ENCODE measurements at regions not wholly inside any gene's neighbourhood (a gene's known extent, or its start where the extent isn't known, plus 50 kb on each side); places are given as distances from the start of the nearest gene placed in this dataset.

DNA sequence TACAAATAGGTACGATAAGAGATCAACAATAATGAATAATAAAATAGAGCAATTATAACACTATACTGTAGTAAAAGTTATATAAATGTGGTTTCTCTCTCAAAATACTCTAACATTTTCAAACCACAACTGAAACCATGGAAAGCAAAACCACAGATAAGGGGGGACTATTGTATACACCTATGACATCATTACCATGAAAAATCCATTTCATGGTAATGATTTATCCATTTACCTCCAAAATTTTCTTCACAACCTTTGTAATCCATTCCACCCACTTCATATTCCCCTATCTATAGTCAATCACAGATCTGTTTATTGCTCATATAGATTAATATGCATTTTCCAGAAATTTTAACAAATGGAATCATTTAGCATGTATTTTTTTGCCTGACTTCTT lies 163.9 kb upstream of the G2E3 start:
- no peak overlapping the region for H3T11ph ChIP-seq (ENCODE audit: low read length)
- H3K36me3 Mint-ChIP-seq (ENCODE audit: insufficient read depth in 1 of 3, low read depth in 3 of 3) = no peaks in the 10 kb centered on the region
- no peaks in the 10 kb centered on the region for H3K9me3 ChIP-seq (ENCODE audit: control insufficient read depth, low read depth, low read length)
- H3K4me1 ChIP-seq (ENCODE audit: insufficient read depth, low read length) = no peaks in the 10 kb centered on the region
- no peak overlapping the region for H3K23ac ChIP-seq (ENCODE audit: insufficient read length, low read depth, low read length)
- no peak overlapping the region for H4K5ac ChIP-seq (ENCODE audit: insufficient read length, low read depth, low read length)
- H3K27ac ChIP-seq (ENCODE audit: insufficient read length, low read depth, low read length) = no peak overlapping the region
- no peak overlapping the region for H2BK15ac ChIP-seq (ENCODE audit: low read depth, low read length)
- no peak overlapping the region for H2AK5ac ChIP-seq (ENCODE audit: insufficient read length, low read length)
- TF ChIP-seq, protein P1, sequence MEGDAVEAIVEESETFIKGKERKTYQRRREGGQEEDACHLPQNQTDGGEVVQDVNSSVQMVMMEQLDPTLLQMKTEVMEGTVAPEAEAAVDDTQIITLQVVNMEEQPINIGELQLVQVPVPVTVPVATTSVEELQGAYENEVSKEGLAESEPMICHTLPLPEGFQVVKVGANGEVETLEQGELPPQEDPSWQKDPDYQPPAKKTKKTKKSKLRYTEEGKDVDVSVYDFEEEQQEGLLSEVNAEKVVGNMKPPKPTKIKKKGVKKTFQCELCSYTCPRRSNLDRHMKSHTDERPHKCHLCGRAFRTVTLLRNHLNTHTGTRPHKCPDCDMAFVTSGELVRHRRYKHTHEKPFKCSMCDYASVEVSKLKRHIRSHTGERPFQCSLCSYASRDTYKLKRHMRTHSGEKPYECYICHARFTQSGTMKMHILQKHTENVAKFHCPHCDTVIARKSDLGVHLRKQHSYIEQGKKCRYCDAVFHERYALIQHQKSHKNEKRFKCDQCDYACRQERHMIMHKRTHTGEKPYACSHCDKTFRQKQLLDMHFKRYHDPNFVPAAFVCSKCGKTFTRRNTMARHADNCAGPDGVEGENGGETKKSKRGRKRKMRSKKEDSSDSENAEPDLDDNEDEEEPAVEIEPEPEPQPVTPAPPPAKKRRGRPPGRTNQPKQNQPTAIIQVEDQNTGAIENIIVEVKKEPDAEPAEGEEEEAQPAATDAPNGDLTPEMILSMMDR (conservative IDR thresholded peaks at IDR 0.05) = no peak
- no peak overlapping the region for H2BK12ac ChIP-seq (ENCODE audit: insufficient read length, low read depth, low read length)
- no peak overlapping the region for H3K27ac Mint-ChIP-seq
- H3K4me3 Mint-ChIP-seq = no peak overlapping the region
- H3K18ac ChIP-seq (ENCODE audit: insufficient read length, low read depth, low read length) = no peak overlapping the region
- H4K91ac ChIP-seq (ENCODE audit: insufficient read length, low read depth, low read length) = no peak overlapping the region
- H3K9ac ChIP-seq (ENCODE audit: extremely low read depth, insufficient read length, low read length) = no peak overlapping the region
- no CpG with 5 or more reads among the region's 1 CpG for WGBS (ENCODE audit: extremely low coverage, insufficient read length, low lambda C conversion rate)
- H3K14ac ChIP-seq (ENCODE audit: insufficient read depth, low read length) = no peak overlapping the region
- no peak overlapping the region for H3K4me2 ChIP-seq (ENCODE audit: insufficient read depth, insufficient read length, low read length)
- no peak overlapping the region for H2AFZ ChIP-seq (ENCODE audit: low read length)
- H3K27me3 ChIP-seq (ENCODE audit: insufficient read depth, low read length) = no peaks in the 10 kb centered on the region
- no peaks in the 10 kb centered on the region for H3K79me1 ChIP-seq (ENCODE audit: insufficient read depth, low read depth, low read length, poor library complexity, severe bottlenecking)
- no peak overlapping the region for H2BK5ac ChIP-seq (ENCODE audit: insufficient read length, low read length)
- H4K8ac ChIP-seq (replicated peaks; ENCODE audit: insufficient read length, low read depth, low read length) = no peak overlapping the region
- H3K4ac ChIP-seq (ENCODE audit: low read depth, low read length) = no peak overlapping the region
- no peaks in the 10 kb centered on the region; a peak in 1 of 5 replicates for H3K9me3 Mint-ChIP-seq
- H2BK120ac ChIP-seq (ENCODE audit: low read depth, low read length, poor library complexity, severe bottlenecking) = no peak overlapping the region
- peaks cover under 1 to 4% of the 10 kb centered on the region in 2 experiments; a peak in 2 of 4 replicates for H3K4me1 Mint-ChIP-seq
- no peak overlapping the region for H2BK20ac ChIP-seq (ENCODE audit: low read depth, low read length, poor library complexity, severe bottlenecking)
- DNase-seq = no peak
- no peaks in the 10 kb centered on the region for H3K23me2 ChIP-seq (ENCODE audit: insufficient read length, low read depth, low read length, poor library complexity, severe bottlenecking)
- no peak overlapping the region for H3K56ac ChIP-seq (ENCODE audit: insufficient read length, low read depth, low read length)
- no peaks in the 10 kb centered on the region for H3K79me2 ChIP-seq (ENCODE audit: insufficient read depth, low read length)
- H4K20me1 ChIP-seq (ENCODE audit: control insufficient read depth, insufficient read depth, insufficient read length) = no peaks in the 10 kb centered on the region
- H3K27me3 Mint-ChIP-seq (ENCODE audit: low read depth) = no peaks in the 10 kb centered on the region

Measured in H9 (cell line).